Right lobe of liver (tissue), 4 donors: ENCODE measurements at regions not wholly inside any gene's neighbourhood (a gene's known extent, or its start where the extent isn't known, plus 50 kb on each side); places are given as distances from the start of the nearest gene placed in this dataset.

Source experiments
- POLR2A ChIP-seq: fragments of 450-650 bp; IDR thresholded peaks from one replicate; pipeline ENCODE4 v1.6.1; 2017; ENCODE audit warnings: antibody characterized with exemption, mild to moderate bottlenecking
- TF ChIP-seq, protein P1 (sequence below), 4 donors: fragments of 200-600 bp in 3 of 4; fragments of 450-650 bp in 1 of 4; IDR thresholded peaks; one replicate each; pipeline versions ENCODE4 v1.5.1 to v1.8.0; 2016 to 2022; ENCODE audit warnings: antibody characterized with exemption in 4 of 4, mild to moderate bottlenecking in 2 of 4
- donor health status: DM: no; HTN: no; CAD: no.
- donor health status: DM: no; HTN: no; CAD: no.
- donor health status: DM: no; HTN: yes; CAD: no.

DNA sequence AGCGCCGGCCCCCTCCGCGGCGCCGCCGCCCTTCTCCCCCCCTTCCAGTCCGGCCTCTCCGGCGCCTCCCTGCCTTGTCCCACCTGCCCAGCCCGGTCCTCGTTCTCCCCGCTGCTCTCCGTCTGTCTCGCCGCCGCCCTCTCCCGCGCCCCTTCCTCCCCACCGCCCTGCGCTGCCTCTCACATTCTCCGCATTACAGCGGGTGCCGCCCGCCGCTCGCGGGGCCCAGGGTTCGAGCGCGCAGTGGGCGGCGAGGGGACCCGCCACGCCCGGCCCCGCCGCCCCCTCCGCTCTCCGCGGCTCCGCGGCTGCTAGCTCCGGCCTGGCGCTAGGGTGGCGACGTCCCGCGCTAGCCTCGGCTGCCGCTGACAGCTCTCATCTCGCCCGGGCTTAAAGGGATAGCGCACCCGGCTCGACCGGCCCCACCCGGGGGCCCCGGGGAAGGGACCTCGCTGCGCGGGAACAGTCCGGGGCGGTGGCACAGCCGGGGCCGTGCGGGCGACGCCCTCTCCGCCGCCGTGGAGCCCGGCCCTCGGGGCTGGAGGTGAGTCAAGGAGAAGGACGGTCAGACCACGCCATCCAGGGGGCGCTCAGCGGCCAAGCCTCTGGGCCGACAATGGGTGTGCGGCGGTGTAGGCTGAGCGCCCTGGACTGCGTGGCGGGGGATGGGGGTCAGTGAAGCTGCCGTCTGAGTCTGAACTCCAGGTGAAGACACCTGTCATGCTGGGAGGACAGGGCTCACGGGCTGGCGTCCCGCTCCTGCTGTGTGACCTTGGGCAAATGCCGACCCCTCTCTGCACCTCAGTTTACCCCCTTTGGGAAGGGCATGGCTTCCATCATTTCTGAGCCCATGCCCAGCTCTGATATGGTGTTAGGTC lies 187.4 kb upstream of the LINGO1 start:
- TF ChIP-seq, protein P1, sequence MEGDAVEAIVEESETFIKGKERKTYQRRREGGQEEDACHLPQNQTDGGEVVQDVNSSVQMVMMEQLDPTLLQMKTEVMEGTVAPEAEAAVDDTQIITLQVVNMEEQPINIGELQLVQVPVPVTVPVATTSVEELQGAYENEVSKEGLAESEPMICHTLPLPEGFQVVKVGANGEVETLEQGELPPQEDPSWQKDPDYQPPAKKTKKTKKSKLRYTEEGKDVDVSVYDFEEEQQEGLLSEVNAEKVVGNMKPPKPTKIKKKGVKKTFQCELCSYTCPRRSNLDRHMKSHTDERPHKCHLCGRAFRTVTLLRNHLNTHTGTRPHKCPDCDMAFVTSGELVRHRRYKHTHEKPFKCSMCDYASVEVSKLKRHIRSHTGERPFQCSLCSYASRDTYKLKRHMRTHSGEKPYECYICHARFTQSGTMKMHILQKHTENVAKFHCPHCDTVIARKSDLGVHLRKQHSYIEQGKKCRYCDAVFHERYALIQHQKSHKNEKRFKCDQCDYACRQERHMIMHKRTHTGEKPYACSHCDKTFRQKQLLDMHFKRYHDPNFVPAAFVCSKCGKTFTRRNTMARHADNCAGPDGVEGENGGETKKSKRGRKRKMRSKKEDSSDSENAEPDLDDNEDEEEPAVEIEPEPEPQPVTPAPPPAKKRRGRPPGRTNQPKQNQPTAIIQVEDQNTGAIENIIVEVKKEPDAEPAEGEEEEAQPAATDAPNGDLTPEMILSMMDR (IDR thresholded peaks at IDR 0.05), result no peak
- no peak for TF ChIP-seq POLR2A
